H7 (cell line): ENCODE measurements at regions not wholly inside any gene's neighbourhood (a gene's known extent, or its start where the extent isn't known, plus 50 kb on each side); places are given as distances from the start of the nearest gene placed in this dataset.

ENCODE experiments used
- DNase-seq: peaks from one replicate; pipeline ENCODE4 v3.0.0; 2012
- H3K27me3 ChIP-seq: 2 replicates; pipeline ENCODE4 v1.6.0; 2011; ENCODE audit warnings: mild to moderate bottlenecking, low read length; ENCODE audit not compliant: control insufficient read depth, insufficient read depth
- H3K36me3 ChIP-seq: replicated peaks from 2 replicates; pipeline ENCODE4 v1.5.1; 2011; ENCODE audit warnings: low read length; ENCODE audit not compliant: control insufficient read depth, insufficient read depth
- H3K4me3 ChIP-seq: 2 replicates; pipeline ENCODE4 v1.5.1; 2011; ENCODE audit warnings: low read depth, mild to moderate bottlenecking, control low read depth, low read length, moderate library complexity; ENCODE audit not compliant: insufficient read depth

DNA sequence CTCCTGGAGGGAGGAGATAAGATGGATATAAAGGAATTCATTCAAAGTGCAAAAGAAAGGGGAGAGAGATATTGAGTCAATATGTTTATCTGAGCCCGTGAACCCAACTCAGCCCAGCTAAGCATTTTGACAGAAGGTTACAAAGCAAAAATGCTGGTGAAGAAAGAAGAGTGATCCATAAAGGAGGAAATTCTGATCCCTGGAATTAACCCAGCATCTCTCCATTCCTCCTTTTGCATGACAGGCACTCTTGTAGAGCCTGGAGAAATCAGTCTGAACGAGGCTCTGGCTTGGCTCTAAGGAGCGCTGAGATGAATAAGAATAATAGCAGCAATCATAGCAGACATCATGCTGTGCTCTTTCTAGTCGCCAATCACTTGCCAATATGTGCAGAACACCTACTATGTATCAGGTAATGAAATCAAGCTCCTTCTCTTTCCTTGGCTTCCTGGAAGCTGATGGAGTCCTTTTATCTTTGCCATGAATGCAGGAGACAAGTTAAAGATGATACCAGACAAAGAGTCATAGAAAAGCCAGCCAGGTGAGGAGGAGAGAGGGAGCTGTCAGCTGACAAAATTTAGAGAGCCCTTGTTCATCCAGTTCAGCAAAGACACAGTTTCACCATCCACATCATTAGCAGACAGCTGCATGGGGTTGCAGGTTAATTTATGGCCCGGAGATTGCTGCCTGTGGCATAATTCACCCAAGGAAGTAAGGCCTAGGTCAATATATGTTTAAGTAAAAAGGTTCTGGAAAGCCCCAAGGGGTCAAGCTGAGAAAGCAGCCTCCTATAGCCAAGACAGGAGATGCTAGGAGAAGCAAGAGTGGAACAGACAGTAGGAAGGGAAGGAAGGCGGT, 476.5 kb upstream of the TBX3 start:
- no peak for DNase-seq
- Histone ChIP-seq H3K36me3 (no peaks in the 10 kb centered on the region), H3K27me3 (no peaks in the 10 kb centered on the region), H3K4me3 (no peak overlapping the region)

DNA sequence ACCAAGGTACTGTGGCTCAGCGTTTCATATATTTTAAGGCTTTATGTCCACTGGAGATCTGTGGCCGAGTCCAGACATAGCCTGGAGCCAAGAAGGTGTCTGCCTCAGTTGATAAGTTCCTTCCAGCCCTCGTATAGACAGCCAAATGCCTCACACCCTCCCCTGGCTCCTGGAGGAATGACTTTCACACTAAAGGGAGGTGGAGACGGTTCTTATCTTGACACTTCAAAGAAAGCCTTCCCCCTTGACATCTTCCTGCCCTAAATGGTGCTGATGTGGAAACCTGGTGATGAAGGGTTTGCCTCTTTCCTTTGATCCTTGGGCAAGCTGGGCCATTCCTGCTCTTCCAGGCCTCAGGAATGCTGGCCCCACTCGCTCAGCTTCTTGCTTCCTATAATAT, 474.8 kb upstream of the TBX3 start:
- Histone ChIP-seq H3K36me3 (no peaks in the 10 kb centered on the region), H3K4me3 (no peak overlapping the region), H3K27me3 (no peaks in the 10 kb centered on the region)
- no peak for DNase-seq

DNA sequence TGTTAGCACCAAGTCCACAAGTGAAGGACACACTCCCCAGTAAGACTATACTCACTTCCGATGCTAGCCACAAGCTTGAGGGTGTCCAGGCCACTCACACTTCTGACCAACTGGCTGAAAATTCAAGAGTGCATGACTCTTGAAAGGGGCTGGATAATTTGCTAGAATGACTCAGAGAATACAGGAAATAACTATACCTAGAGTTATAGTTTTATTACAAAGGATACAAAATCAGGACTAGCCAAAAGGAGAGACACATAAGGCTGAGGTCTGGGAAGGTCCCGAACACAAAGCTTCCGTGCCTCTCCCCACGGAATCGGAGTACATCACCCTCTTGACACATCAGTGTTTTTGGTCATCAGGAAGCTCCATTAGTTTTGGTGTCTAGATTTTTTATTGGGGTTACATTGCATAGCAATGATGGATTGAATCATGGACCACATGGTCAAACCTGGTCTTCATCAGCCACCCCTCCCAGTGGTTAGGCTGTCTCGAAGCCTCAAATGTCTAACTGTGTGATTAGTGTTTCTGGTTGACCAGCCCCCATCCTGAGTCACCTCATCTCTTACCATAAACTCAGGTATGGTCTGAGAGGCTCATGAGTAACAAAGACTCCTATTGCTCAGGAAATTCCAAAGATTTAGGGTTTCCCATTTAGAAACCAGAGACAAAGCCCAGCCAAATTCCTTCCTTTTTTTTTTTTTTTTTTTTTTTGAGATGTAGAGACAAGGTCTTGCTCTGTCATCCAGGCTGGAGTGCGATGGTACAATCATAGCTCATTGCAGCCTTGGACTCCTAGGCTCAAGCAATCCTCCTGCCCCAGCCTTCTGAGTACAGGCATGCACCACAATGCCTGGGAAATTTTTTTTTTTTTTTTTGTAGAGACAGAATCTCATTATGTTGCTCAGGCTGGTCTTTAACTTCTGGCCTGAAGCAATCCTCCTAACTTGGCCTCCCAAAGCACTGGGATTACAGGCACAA, 472.0 kb upstream of the TBX3 start:
- Histone ChIP-seq H3K27me3 (no peaks in the 10 kb centered on the region), H3K4me3 (no peak overlapping the region), H3K36me3 (no peaks in the 10 kb centered on the region)
- DNase-seq = no peak

DNA sequence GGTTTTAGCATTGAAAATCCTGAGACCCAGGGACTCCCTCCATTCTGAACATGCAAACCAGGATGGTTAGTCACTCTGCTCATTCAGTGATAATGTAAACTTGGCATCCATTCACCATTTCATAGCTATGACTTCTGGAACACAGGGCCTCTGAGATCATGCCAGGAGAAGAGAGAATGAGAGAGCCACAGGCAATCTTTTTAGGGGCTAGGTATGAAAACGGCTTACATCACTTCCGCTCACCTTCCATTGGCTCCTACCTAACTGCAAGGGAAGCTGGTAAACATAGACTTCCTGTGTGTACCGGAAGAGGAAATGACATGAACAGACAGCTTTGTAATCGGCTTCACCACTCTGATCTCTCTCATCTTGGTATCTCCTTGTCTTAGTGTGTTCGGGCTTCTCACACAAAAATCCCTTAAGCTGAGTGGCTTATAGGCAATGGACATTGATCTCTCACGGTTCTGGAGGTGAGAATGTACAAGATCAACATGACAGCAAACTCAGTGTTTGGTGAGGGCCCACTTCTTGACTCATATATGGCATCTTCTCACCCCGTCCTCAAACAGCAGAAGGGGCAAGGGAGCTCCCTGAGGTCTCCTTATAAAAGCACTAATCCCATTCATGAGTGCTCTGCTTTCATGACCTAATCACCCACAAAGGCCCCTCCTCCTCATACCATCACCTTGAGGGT, 465.9 kb upstream of the TBX3 start:
- Histone ChIP-seq H3K4me3 (no peak overlapping the region), H3K27me3 (no peaks in the 10 kb centered on the region), H3K36me3 (no peaks in the 10 kb centered on the region)
- DNase-seq = no peak

DNA sequence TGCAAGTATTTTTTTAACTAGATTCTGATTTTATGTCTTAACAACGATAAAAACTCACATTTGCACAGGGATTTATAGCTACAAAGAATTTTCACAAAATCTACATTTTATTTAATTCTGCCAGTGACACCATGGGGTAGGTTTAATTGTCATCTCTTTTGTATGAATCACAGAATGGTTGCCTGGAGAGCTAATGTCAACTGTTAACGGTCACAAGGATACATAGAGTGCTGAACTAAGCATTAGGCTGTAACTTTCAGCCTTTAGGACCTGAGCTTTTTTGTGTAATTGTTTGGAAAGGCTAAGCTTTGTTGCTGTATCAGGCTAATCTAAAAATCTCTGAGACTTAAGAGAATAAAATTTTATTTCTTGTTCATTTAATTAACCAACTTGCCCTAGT, 465.3 kb upstream of the TBX3 start:
- no peak for DNase-seq
- H3K27me3 ChIP-seq = no peaks in the 10 kb centered on the region

DNA sequence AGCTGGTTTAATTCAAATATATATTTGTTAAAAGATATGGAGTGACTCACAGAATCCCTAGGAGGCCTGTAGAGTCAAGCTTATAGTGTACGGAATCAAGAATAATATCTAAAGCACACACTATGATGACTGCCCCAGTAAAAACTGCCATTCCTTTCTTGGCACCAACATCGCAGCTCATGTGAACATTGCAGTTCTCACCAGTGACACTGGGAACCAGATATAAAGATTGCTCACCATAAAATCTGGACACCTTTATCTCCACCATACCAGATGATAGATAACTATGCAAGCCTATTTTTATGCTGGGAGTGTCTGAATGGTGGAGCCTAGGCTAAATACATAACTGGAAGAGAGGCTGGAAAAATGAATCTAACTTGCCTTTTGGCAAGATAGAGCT, 463.9 kb upstream of the TBX3 start:
- H3K4me3 ChIP-seq = no peak overlapping the region
- no peak for DNase-seq

More for the DNA sequence above, 465.3 kb upstream of the TBX3 start:
- Histone ChIP-seq H3K36me3 (no peaks in the 10 kb centered on the region), H3K4me3 (no peak overlapping the region)

DNA sequence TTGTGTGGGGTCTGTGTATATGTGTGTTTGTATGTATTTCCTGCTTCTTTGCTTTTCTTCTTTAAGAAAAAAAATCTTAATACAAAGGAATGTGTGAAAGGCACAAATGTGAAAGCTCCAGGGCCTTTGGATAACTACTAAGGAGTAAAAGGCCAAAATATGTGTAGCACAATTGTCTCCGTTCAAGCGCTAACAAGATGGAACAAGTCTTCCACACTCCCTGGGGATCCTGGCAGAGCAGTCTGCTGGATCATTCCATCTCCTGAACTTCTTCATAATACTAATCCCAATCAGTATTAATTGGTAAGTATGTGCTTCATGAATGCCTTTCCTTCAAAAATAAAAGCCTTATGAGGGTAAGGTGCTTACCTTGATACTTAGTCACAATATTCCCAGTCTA, 462.5 kb upstream of the TBX3 start:
- no peak for DNase-seq
- Histone ChIP-seq H3K27me3 (no peaks in the 10 kb centered on the region), H3K4me3 (no peak overlapping the region), H3K36me3 (no peaks in the 10 kb centered on the region)

More for the DNA sequence above, 463.9 kb upstream of the TBX3 start:
- H3K36me3 ChIP-seq = no peaks in the 10 kb centered on the region
- no peaks in the 10 kb centered on the region for H3K27me3 ChIP-seq

DNA sequence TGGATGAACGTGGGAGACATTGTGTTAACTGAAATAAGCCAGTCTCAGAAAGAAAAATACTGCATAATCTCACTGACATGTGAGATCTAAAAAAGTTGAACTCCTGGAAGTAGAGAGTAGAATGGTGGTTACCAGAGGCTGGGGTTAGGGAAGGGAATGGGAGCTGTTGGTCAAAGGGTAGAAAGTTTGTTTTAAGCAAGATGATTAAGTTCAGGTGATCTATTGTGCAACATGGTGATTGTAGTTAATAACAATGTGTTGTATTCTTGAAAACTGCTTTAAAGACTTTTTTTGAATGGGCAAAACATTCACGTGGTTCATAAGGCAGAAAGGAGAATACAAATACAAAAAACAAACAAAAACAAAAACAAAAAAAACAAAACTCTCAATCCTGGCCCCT, 460.4 kb upstream of the TBX3 start:
- Histone ChIP-seq H3K27me3 (no peaks in the 10 kb centered on the region), H3K36me3 (no peaks in the 10 kb centered on the region)
- DNase-seq = no peak

DNA sequence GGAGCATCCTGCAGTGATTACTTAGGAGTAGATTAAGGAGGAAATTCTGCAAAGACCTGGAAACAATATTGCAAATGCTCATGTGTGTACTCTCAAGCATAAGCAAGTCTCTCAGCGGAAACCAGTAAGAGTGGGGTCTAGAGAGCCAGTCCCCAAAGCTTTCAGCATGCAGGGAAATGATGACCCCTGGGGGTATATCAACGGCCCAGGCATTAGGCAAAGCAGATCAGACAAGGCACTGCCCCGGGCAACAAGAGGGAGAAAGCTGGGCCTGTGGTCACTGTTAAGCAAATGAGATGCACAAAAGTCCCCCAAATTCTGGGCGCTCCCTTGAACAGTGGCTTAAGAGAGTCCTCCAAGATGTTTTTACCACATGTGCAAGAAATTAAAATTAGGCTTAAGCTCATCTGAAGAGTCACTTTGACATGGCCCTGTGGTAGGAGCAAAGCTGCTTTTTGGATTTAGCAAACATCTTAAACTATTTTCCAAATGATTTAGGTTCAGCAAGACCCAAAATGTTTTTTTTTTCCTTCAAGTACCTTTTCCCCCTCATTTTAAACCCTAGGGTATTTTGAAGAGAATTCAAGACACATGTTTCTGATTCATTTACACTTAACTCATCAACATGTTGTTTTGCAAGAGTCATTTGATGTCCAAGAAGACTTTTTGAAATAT, 457.1 kb upstream of the TBX3 start:
- no peaks in the 10 kb centered on the region for H3K27me3 ChIP-seq
- H3K36me3 ChIP-seq = no peaks in the 10 kb centered on the region
- peak; percentile 47 for DNase-seq
- H3K4me3 ChIP-seq = no peak overlapping the region

More for the DNA sequence above, 460.4 kb upstream of the TBX3 start:
- H3K4me3 ChIP-seq = no peak overlapping the region

DNA sequence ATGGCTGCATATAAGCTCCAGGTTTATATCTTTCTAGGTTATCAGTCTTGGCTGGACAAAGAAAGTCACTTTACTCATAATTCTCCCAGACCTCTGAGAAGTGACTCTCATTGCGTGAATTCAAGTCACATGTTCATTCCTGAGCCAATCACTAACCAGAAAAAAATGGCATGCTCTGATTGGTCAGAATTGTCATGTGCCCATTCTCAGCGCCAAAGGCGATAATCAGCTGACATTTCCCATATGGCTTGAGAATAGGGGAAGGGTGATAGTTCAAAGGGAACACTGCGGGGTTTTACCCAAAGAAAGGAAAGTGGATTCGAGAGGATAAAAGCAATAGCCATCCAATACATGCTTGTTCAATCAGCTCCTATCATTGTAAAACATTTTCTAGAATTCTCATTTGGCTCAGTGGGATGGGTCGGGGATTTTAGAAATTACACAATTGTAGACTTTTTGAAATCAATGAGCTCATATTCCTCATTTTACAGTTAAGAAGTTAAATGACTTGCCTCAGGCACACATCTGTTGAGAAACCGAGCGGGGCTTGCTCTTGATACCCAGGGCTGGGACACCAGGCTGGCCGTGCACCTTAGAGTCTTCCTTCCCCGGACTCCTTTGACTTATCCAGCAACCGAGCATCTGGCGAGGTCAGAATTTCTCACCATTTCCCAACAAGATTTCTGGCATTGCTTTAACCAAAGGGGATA, 454.0 kb upstream of the TBX3 start:
- Histone ChIP-seq H3K36me3 (no peaks in the 10 kb centered on the region), H3K4me3 (no peak overlapping the region), H3K27me3 (no peaks in the 10 kb centered on the region)
- no peak for DNase-seq

DNA sequence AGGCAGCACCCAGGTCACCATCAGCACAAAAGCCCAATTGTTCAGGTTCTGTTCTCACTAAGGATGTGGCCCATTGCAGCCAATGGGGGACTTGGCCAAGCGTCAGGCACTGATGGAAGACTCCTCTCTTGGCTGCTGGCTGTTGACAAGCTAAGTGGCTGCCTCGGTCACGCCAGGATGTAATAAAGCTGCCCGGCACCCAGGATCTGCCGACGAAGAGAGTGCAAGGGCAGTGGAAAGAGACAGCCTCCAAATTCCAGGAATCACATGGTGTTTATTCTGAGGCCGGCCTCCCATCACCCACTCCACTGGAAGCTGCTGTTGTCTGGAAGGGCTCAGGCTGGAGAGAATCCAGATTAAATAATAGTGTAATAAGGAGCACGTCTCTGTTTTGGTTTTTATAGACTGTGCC, 451.8 kb upstream of the TBX3 start:
- Histone ChIP-seq H3K27me3 (no peaks in the 10 kb centered on the region), H3K36me3 (no peaks in the 10 kb centered on the region), H3K4me3 (no peak overlapping the region)
- no peak for DNase-seq

DNA sequence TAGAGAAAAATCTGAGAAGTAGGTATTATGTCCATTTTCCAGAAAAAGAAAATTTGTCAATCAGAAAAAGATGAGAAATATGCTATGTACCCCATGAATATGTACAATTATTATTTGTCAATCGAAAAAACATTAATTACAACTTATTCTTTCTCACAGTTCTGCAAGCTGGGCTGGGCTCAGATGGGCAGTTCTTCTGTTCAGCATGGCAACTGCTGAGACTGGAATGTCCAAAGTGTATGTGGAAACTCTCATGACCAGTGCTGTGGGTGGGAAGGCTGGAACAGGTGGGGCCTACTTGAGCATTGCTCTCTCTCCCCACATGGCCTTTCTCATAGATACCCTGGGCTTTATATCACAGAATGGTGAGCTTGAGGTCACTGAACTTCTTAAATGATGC, 450.3 kb upstream of the TBX3 start:
- DNase-seq = no peak
- Histone ChIP-seq H3K27me3 (no peaks in the 10 kb centered on the region), H3K36me3 (no peaks in the 10 kb centered on the region), H3K4me3 (no peak overlapping the region)

DNA sequence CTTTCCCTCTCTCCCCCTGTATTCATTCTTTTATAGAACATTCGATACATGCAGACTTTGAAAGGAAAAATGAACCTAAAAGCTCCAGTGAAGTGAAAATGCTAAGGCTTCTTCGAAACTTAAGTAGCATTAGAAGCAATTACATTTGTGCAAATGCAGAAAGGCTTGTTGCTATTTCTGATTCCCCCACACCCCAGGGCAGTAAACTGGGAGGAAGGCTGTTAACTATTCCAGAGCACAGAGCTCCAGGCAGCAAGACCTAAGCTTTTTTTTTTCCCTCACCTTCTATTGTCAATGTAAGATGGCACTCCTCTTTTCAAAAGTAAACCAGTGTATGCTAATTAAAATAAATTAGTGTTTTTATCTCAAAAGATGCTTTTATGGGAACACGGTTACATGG, 448.9 kb upstream of the TBX3 start:
- no peak for DNase-seq
- Histone ChIP-seq H3K27me3 (no peaks in the 10 kb centered on the region), H3K36me3 (no peaks in the 10 kb centered on the region), H3K4me3 (no peak overlapping the region)
